Keratinocyte (primary cell): ENCODE measurements at regions not wholly inside any gene's neighbourhood (a gene's known extent, or its start where the extent isn't known, plus 50 kb on each side); places are given as distances from the start of the nearest gene placed in this dataset.

Experiments used
- DNase-seq: peaks from one replicate; pipeline ENCODE4 v3.0.0-alpha.2; 2011; ENCODE audit warnings: low read depth, missing footprints, low spot score
- FAIRE-seq: peaks from 2 replicates; lab custom pipeline; 2011; peaks lifted over from hg19 to GRCh38; lab: Jason Lieb, UNC
- H2AFZ ChIP-seq: 2 replicates; pipeline ENCODE4 v1.6.0; 2012; ENCODE audit warnings: low read length, control low read depth, inconsistent platforms; ENCODE audit not compliant: control insufficient read depth
- H3K27ac ChIP-seq: 2 replicates; pipeline ENCODE4 v1.5.1; 2011; ENCODE audit warnings: low read length; ENCODE audit not compliant: control insufficient read depth, insufficient read depth
- H3K27me3 ChIP-seq: 3 replicates; pipeline ENCODE4 v1.6.0; 2011; ENCODE audit warnings: low read length; ENCODE audit not compliant: control insufficient read depth, insufficient read depth; ENCODE audit errors: extremely low read depth
- H3K36me3 ChIP-seq, 2 experiments: 2 replicates in 1 of 2; 3 replicates in 1 of 2; pipeline ENCODE4 v1.5.1; 2011; ENCODE audit warnings: low read length in 2 of 2, mild to moderate bottlenecking in 1 of 2; ENCODE audit not compliant: control insufficient read depth in 2 of 2, insufficient read depth in 2 of 2; ENCODE audit errors: extremely low read depth in 1 of 2
- H3K4me1 ChIP-seq: 3 replicates; pipeline ENCODE4 v1.5.1; 2011; ENCODE audit warnings: low read length; ENCODE audit not compliant: control insufficient read depth, insufficient read depth; ENCODE audit errors: extremely low read depth
- H3K4me2 ChIP-seq: 3 replicates; pipeline ENCODE4 v1.6.0; 2011; ENCODE audit warnings: low read depth, low read length; ENCODE audit not compliant: control insufficient read depth, insufficient read depth; ENCODE audit errors: extremely low read depth
- H3K4me3 ChIP-seq, 3 experiments: fragments of 200-600 bp in 1 of 3; sonication (generic) in 1 of 3; 2 replicates in 2 of 3; 3 replicates in 1 of 3; pipeline ENCODE4 v1.5.1; 2011 to 2016; ENCODE audit warnings: low read length in 3 of 3, mild to moderate bottlenecking in 3 of 3, control low read depth in 2 of 3, inconsistent platforms in 1 of 3, low read depth in 1 of 3, mixed read lengths in 1 of 3, mixed run types in 1 of 3, moderate library complexity in 1 of 3; ENCODE audit not compliant: control insufficient read depth in 2 of 3, insufficient read depth in 2 of 3; ENCODE audit errors: extremely low read depth in 1 of 3
- H3K79me2 ChIP-seq: 2 replicates; pipeline ENCODE4 v1.6.0; 2012; ENCODE audit warnings: low read length; ENCODE audit not compliant: control insufficient read depth, insufficient read depth
- H3K9ac ChIP-seq: 3 replicates; pipeline ENCODE4 v1.6.0; 2011; ENCODE audit warnings: low read length; ENCODE audit not compliant: control insufficient read depth, insufficient read depth; ENCODE audit errors: extremely low read depth
- H3K9me1 ChIP-seq: 3 replicates; pipeline ENCODE4 v1.6.0; 2011; ENCODE audit warnings: low read length; ENCODE audit not compliant: control insufficient read depth, insufficient read depth; ENCODE audit errors: extremely low read depth
- H3K9me3 ChIP-seq: 2 replicates; pipeline ENCODE4 v1.5.1; 2012; ENCODE audit warnings: low read depth, low read length; ENCODE audit not compliant: control insufficient read depth
- H4K20me1 ChIP-seq: 3 replicates; pipeline ENCODE4 v1.6.0; 2011; ENCODE audit warnings: low read length; ENCODE audit not compliant: control insufficient read depth, insufficient read depth; ENCODE audit errors: extremely low read depth
- EZH2 ChIP-seq: IDR thresholded peaks from one replicate; pipeline ENCODE4 v1.6.1; 2012; ENCODE audit warnings: inconsistent platforms, mild to moderate bottlenecking, low read length, moderate library complexity
- dilution Hi-C: fragments of 300-500 bp; cut with MboI; formaldehyde crosslinking; loops from one replicate; pipeline ENCODE4 v1.7.0; 2020; ENCODE audit warnings: low sequenced_read_pairs; ENCODE audit not compliant: extremely low pct_ligation_motif_present
- TF ChIP-seq, protein P1 (sequence below), 3 experiments: IDR thresholded peaks in 1 of 3; conservative IDR thresholded peaks in 1 of 3; optimal IDR thresholded peaks in 1 of 3; 2 replicates in 2 of 3; 3 replicates in 1 of 3; pipeline versions ENCODE3 to v1.5.1; 2011; ENCODE audit warnings: low read length in 3 of 3, mild to moderate bottlenecking in 3 of 3, moderate library complexity in 2 of 3, control low read depth in 1 of 3, inconsistent platforms in 1 of 3; ENCODE audit not compliant: insufficient read depth in 2 of 3; ENCODE audit errors: extremely low read depth in 1 of 3

GRCh38 chr16:9408297-9408878 lies 316.9 kb downstream of the HAPSTR1 start:
- Histone ChIP-seq H3K9me3 (peaks cover 3% of the 10 kb centered on the region), H3K27me3 (no peaks in the 10 kb centered on the region), H3K4me2 (no peak overlapping the region), H3K4me3 (no peak overlapping the region), H3K79me2 (no peaks in the 10 kb centered on the region), H3K4me1 (no peaks in the 10 kb centered on the region), H3K9me1 (no peaks in the 10 kb centered on the region), H4K20me1 (no peaks in the 10 kb centered on the region), H3K9ac (no peak overlapping the region), H2AFZ (no peak overlapping the region), H3K36me3 (no peaks in the 10 kb centered on the region), H3K27ac (no peak overlapping the region)
- TF ChIP-seq, protein P1, sequence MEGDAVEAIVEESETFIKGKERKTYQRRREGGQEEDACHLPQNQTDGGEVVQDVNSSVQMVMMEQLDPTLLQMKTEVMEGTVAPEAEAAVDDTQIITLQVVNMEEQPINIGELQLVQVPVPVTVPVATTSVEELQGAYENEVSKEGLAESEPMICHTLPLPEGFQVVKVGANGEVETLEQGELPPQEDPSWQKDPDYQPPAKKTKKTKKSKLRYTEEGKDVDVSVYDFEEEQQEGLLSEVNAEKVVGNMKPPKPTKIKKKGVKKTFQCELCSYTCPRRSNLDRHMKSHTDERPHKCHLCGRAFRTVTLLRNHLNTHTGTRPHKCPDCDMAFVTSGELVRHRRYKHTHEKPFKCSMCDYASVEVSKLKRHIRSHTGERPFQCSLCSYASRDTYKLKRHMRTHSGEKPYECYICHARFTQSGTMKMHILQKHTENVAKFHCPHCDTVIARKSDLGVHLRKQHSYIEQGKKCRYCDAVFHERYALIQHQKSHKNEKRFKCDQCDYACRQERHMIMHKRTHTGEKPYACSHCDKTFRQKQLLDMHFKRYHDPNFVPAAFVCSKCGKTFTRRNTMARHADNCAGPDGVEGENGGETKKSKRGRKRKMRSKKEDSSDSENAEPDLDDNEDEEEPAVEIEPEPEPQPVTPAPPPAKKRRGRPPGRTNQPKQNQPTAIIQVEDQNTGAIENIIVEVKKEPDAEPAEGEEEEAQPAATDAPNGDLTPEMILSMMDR (optimal IDR thresholded peaks at IDR 0.05 in 1 of 3, IDR thresholded peaks at IDR 0.05 in 1 of 3, conservative IDR thresholded peaks at IDR 0.05 in 1 of 3; ENCODE audit: extremely low read depth in 1 of 3, insufficient read depth in 2 of 3, low read length in 3 of 3) = no peak
- TF ChIP-seq EZH2 = no peak
- FAIRE-seq = no peak
- dilution Hi-C loops = no loop called here
- DNase-seq = no peak

DNA sequence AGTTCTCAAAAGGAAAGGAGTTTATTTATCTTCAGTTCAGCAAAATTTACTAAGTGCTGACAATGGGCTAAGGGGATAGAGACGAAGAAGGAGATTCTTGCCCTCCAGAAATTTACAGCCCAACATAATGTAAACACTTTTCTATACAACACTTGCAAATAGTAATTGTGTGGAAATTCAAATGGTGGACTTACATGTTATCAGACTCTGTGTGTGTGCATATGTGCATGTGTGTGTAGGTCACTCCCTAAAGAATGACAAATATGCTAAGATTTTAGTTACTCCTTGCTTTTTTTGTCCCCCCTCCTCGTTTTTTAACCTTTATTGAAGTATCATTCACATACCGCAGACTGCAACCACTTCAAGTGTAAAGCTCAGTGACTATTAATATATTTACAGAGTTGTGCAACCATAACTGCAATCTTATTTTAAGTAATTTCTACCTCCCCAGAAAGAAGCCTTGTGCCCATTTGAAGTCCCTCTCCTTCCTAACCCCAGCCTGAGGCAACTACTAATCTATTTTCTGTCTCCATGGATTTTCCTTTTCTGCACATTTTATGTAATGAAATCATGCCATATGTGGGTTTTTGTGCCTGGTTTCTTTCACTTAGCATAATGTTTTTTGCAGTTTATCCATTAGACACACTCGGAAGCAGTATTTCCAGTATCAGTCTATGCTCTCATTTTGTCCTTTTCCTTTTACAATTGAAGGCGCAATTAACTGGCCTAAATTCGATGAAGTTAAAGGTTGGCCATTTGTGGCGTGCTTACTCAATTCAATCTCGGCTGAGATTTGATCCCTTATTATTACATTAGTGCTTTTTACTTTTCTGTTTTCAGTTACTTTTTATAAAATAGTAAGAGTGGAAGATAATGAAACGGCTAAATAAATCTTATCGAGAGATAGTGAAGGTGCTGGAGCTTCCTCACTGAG lies 318.4 kb downstream of the HAPSTR1 start:
- dilution Hi-C loops = no loop called here
- Histone ChIP-seq H3K79me2 (no peaks in the 10 kb centered on the region), H3K36me3 (no peaks in the 10 kb centered on the region), H3K9me1 (no peaks in the 10 kb centered on the region), H3K27ac (no peak overlapping the region), H3K4me2 (no peak overlapping the region), H3K4me1 (no peaks in the 10 kb centered on the region), H3K9ac (no peak overlapping the region), H4K20me1 (no peaks in the 10 kb centered on the region), H3K27me3 (no peaks in the 10 kb centered on the region), H3K4me3 (no peak overlapping the region), H3K9me3 (peaks cover 2% of the 10 kb centered on the region), H2AFZ (no peak overlapping the region)
- no peak for DNase-seq
- no peak for FAIRE-seq
- TF ChIP-seq EZH2 = no peak
- TF ChIP-seq, protein P1 (optimal IDR thresholded peaks at IDR 0.05 in 1 of 3, IDR thresholded peaks at IDR 0.05 in 1 of 3, conservative IDR thresholded peaks at IDR 0.05 in 1 of 3; ENCODE audit: extremely low read depth in 1 of 3, insufficient read depth in 2 of 3, low read length in 3 of 3) = no peak
